ENCODE measurements at regions not wholly inside any gene's neighbourhood (a gene's known extent, or its start where the extent isn't known, plus 50 kb on each side); places are given as distances from the start of the nearest gene placed in this dataset.

- ChIA-PET CTCF (interaction anchor here (0.6 kb wide), 1 partner anchor 711 kb away, joined by 3 read pairs; no protein-coding TSS in a partner anchor), POLR2A (interaction anchor here (0.7 kb wide), 1 partner anchor 361 kb away, joined by 3 read pairs; no protein-coding TSS in a partner anchor)
- Mint-ChIP-seq H3K4me1 (0 out of 2 replicates have a peak, but pooled peaks cover 8% of the 10 kb centered on the region), H3K27ac (no peak overlapping the region), H3K4me3 (no peak overlapping the region), H3K36me3 (no peaks in the 10 kb centered on the region), H3K9me3 (no peaks in the 10 kb centered on the region), H3K27me3 (ENCODE audit: low read depth) (no peaks in the 10 kb centered on the region)
- TF ChIP-seq GABPB1 (CRISPR knock-in tag; IDR thresholded peaks at IDR 0.05) (no peak), OVOL2 (CRISPR knock-in tag; IDR thresholded peaks at IDR 0.05; ENCODE audit: borderline replicate concordance) (no peak), ATF1 (CRISPR knock-in tag; IDR thresholded peaks at IDR 0.05) (no peak), NFATC4 (CRISPR knock-in tag; IDR thresholded peaks at IDR 0.05) (no peak)
- no peak for ATAC-seq
- DNase-seq (ENCODE audit: low spot score) = no peak
These were observed 52.8 kb upstream of the MEIS1 start for GRCh38 chr2:66382091-66382490.

GRCh38 chr2:66379473-66379872 lies 55.5 kb upstream of the MEIS1 start:
- ChIA-PET POLR2A (no interaction called here), CTCF (no interaction called here)
- Mint-ChIP-seq H3K4me1 (peaks cover 8% of the 10 kb centered on the region; the same call in 1 of the 2 replicates), H3K27me3 (ENCODE audit: low read depth) (no peaks in the 10 kb centered on the region), H3K36me3 (no peaks in the 10 kb centered on the region), H3K9me3 (no peaks in the 10 kb centered on the region), H3K27ac (no peak overlapping the region), H3K4me3 (no peak overlapping the region)
- no peak for TF ChIP-seq USF1 (CRISPR knock-in tag; IDR thresholded peaks at IDR 0.05)
- no peak for TF ChIP-seq OVOL2 (CRISPR knock-in tag; IDR thresholded peaks at IDR 0.05; ENCODE audit: borderline replicate concordance)
- TF ChIP-seq TEAD1 (CRISPR knock-in tag; IDR thresholded peaks at IDR 0.05) = no peak
- TF ChIP-seq SMAD4 (CRISPR knock-in tag; IDR thresholded peaks at IDR 0.05) = no peak
- DNase-seq (ENCODE audit: low spot score) (no peak), ATAC-seq (no peak)

DNA sequence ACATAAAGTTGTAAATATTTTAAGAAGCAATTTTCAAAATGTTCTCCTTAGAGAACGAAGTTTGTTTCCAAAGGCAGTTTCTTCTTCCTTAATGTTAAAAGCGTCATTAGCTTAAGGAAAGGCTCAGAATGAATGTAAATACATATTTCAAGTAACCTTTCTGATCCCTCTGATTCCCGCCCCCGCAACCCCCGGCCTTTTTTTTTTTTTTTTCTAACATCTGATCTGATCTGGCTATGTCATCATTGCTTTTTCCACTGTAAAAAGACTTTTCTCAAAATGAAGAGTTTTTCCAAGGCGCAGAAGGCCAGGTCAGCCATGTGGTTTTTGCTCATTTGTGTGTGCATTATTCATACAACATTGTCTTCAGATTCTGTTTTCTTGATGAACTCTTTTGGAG lies 57.1 kb upstream of the MEIS1 start:
- no peak for TF ChIP-seq TCF7 (CRISPR knock-in tag; IDR thresholded peaks at IDR 0.05; ENCODE audit: low read depth)
- TF ChIP-seq ZNF219 (CRISPR knock-in tag; IDR thresholded peaks at IDR 0.05; ENCODE audit: borderline replicate concordance) = no peak
- no peak for TF ChIP-seq TEAD4 (CRISPR knock-in tag; IDR thresholded peaks at IDR 0.05)
- TF ChIP-seq, protein P1, sequence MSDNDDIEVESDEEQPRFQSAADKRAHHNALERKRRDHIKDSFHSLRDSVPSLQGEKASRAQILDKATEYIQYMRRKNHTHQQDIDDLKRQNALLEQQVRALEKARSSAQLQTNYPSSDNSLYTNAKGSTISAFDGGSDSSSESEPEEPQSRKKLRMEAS (CRISPR knock-in tag; IDR thresholded peaks at IDR 0.05) = no peak
- TF ChIP-seq JUN (CRISPR knock-in tag; IDR thresholded peaks at IDR 0.05) = no peak
- TF ChIP-seq NR2C2 (CRISPR knock-in tag; IDR thresholded peaks at IDR 0.05) = no peak
- TF ChIP-seq ZNF423 (CRISPR knock-in tag; IDR thresholded peaks at IDR 0.05) = no peak
- no peak for TF ChIP-seq ATF3 (CRISPR knock-in tag; conservative IDR thresholded peaks at IDR 0.05)
- no peak for TF ChIP-seq ESRRA (CRISPR knock-in tag; IDR thresholded peaks at IDR 0.05; ENCODE audit: borderline replicate concordance)
- TF ChIP-seq JAZF1 (CRISPR knock-in tag; IDR thresholded peaks at IDR 0.05) = no peak
- TF ChIP-seq FOXP1 (CRISPR knock-in tag; IDR thresholded peaks at IDR 0.05; ENCODE audit: borderline replicate concordance) = no peak
- ATAC-seq (no peak), DNase-seq (ENCODE audit: low spot score) (no peak)
- no peaks in the 10 kb centered on the region for H3K27me3 Mint-ChIP-seq (ENCODE audit: low read depth)
- no peaks in the 10 kb centered on the region for H3K36me3 Mint-ChIP-seq
- H3K4me1 Mint-ChIP-seq = peaks cover 6% of the 10 kb centered on the region; the same call in 1 of the 2 replicates
- ChIA-PET POLR2A (no interaction called here), CTCF (no interaction called here)
- H3K4me3 Mint-ChIP-seq = no peak overlapping the region
- H3K9me3 Mint-ChIP-seq = peaks cover 5% of the 10 kb centered on the region
- H3K27ac Mint-ChIP-seq = no peak overlapping the region

DNA sequence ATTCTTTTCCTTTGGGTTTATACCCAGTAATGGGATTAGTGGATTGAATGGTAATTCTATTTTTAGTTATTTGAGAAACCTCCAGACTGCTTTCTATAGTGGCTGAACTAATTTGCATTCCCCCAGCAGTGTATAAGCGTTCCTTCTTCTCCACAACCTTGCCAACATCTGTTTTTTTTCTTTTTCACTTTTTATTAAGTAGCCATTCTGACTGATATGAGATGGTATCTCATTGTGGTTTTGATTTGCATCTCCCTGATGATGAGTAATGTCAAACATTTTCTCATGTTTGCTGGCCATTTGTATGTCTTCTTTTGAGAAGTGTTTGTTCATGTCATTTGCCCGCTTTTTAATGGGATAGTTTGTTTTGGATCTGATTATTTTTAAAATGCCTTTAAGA lies 64.1 kb upstream of the MEIS1 start:
- peaks cover 8% of the 10 kb centered on the region for H3K9me3 Mint-ChIP-seq
- peaks cover 7% of the 10 kb centered on the region for H3K4me1 Mint-ChIP-seq
- no peak overlapping the region for H3K4me3 Mint-ChIP-seq
- H3K27ac Mint-ChIP-seq = no peak overlapping the region
- H3K36me3 Mint-ChIP-seq = no peaks in the 10 kb centered on the region
- ChIA-PET POLR2A (no interaction called here), CTCF (no interaction called here)
- ATAC-seq = no peak
- no peaks in the 10 kb centered on the region for H3K27me3 Mint-ChIP-seq (ENCODE audit: low read depth)
- no peak for DNase-seq (ENCODE audit: low spot score)
- TF ChIP-seq FOXK1 (CRISPR knock-in tag; IDR thresholded peaks at IDR 0.05) = no peak
- no peak for TF ChIP-seq PRDM15 (CRISPR knock-in tag; IDR thresholded peaks at IDR 0.05)
- TF ChIP-seq, protein P2, sequence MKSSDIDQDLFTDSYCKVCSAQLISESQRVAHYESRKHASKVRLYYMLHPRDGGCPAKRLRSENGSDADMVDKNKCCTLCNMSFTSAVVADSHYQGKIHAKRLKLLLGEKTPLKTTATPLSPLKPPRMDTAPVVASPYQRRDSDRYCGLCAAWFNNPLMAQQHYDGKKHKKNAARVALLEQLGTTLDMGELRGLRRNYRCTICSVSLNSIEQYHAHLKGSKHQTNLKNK (CRISPR knock-in tag; IDR thresholded peaks at IDR 0.05) = no peak
- no peak for TF ChIP-seq ZNF512 (CRISPR knock-in tag; IDR thresholded peaks at IDR 0.05; ENCODE audit: borderline replicate concordance)
- TF ChIP-seq E2F4 (CRISPR knock-in tag; IDR thresholded peaks at IDR 0.05; ENCODE audit: borderline replicate concordance, low read depth) = no peak

All from WTC11 (cell line).